GM21737 (cell line): ENCODE measurements at regions not wholly inside any gene's neighbourhood (a gene's known extent, or its start where the extent isn't known, plus 50 kb on each side); places are given as distances from the start of the nearest gene placed in this dataset.
"Not testable (repeated sequence)": the region's sequence is repeated elsewhere in the genome, so short reads cannot be mapped to it uniquely, and the experiment has no call there.

Source experiments
- ATAC-seq: cut with Tn5 transposase; IDR thresholded peaks from one replicate; pipeline ENCODE4 v1.9.1; 2021; ENCODE audit warnings: mild to moderate bottlenecking, moderate library complexity; ENCODE audit not compliant: unreplicated experiment

GRCh38 chr2:111420074-111420473 lies 299.4 kb downstream of the BCL2L11 start:
- not testable (repeated sequence) for ATAC-seq

GRCh38 chr2:111420835-111421234 lies 300.1 kb downstream of the BCL2L11 start:
- ATAC-seq: not testable (repeated sequence)

GRCh38 chr2:111421949-111422348 lies 301.2 kb downstream of the BCL2L11 start:
- ATAC-seq: not testable (repeated sequence)

GRCh38 chr2:111422562-111422961 lies 301.8 kb downstream of the BCL2L11 start:
- ATAC-seq: not testable (repeated sequence)

- not testable (repeated sequence) for ATAC-seq
These were observed 302.5 kb downstream of the BCL2L11 start for GRCh38 chr2:111423184-111423583.

GRCh38 chr2:111424176-111424575 lies 303.5 kb downstream of the BCL2L11 start:
- ATAC-seq: not testable (repeated sequence)

GRCh38 chr2:111424851-111425309 lies 304.2 kb downstream of the BCL2L11 start:
- not testable (repeated sequence) for ATAC-seq

- not testable (repeated sequence) for ATAC-seq
These were observed 305.1 kb downstream of the BCL2L11 start for GRCh38 chr2:111425789-111426201.

- not testable (repeated sequence) for ATAC-seq
These were observed 306.6 kb downstream of the BCL2L11 start for GRCh38 chr2:111427346-111427745.

- ATAC-seq: not testable (repeated sequence)
These were observed 308.2 kb downstream of the BCL2L11 start for GRCh38 chr2:111428915-111429314.

- not testable (repeated sequence) for ATAC-seq
These were observed 308.6 kb downstream of the BCL2L11 start for GRCh38 chr2:111429353-111429752.

GRCh38 chr2:111430817-111431661 lies 310.3 kb downstream of the BCL2L11 start:
- ATAC-seq: not testable (repeated sequence)

GRCh38 chr2:111432423-111432822 lies 311.7 kb downstream of the BCL2L11 start:
- not testable (repeated sequence) for ATAC-seq

GRCh38 chr2:111432916-111433499 lies 312.3 kb downstream of the BCL2L11 start:
- not testable (repeated sequence) for ATAC-seq

GRCh38 chr2:111433892-111434607 lies 313.3 kb downstream of the BCL2L11 start:
- not testable (repeated sequence) for ATAC-seq

GRCh38 chr2:111434608-111434939 lies 313.9 kb downstream of the BCL2L11 start:
- not testable (repeated sequence) for ATAC-seq

GRCh38 chr2:111435553-111436310 lies 315.0 kb downstream of the BCL2L11 start:
- not testable (repeated sequence) for ATAC-seq

- ATAC-seq: not testable (repeated sequence)
These were observed 315.7 kb downstream of the BCL2L11 start for GRCh38 chr2:111436411-111436810.

GRCh38 chr2:111437288-111437990 lies 316.7 kb downstream of the BCL2L11 start:
- not testable (repeated sequence) for ATAC-seq

GRCh38 chr2:111438161-111438560 lies 317.4 kb downstream of the BCL2L11 start:
- ATAC-seq: not testable (repeated sequence)
